DOHH2 (cell line): ENCODE measurements at regions not wholly inside any gene's neighbourhood (a gene's known extent, or its start where the extent isn't known, plus 50 kb on each side); places are given as distances from the start of the nearest gene placed in this dataset.

ENCODE experiments used
- H3F3A ChIP-seq: fragments of 200-600 bp; sonication (generic), shearing (Covaris generic); 2 replicates; pipeline ENCODE4 v1.6.0; 2016; ENCODE audit warnings: antibody characterized with exemption, mild to moderate bottlenecking; ENCODE audit not compliant: control insufficient read depth, insufficient read depth
- H3K27ac ChIP-seq: fragments of 200-600 bp; sonication (generic); 2 replicates; pipeline ENCODE4 v1.5.1; 2014; ENCODE audit warnings: low read depth, mild to moderate bottlenecking, low read length, moderate library complexity
- H3K27me3 ChIP-seq: fragments of 200-600 bp; sonication (generic); 2 replicates; pipeline ENCODE4 v1.6.1; 2014; ENCODE audit warnings: mild to moderate bottlenecking, low read length, mixed read lengths; ENCODE audit not compliant: control insufficient read depth
- H3K36me3 ChIP-seq: fragments of 200-600 bp; sonication (generic); 2 replicates; pipeline ENCODE4 v1.6.1; 2014; ENCODE audit warnings: mild to moderate bottlenecking, low read length, moderate library complexity, mixed read lengths; ENCODE audit not compliant: control insufficient read depth
- H3K4me1 ChIP-seq: fragments of 200-600 bp; sonication (generic); 2 replicates; pipeline ENCODE4 v1.6.1; 2014; ENCODE audit warnings: mild to moderate bottlenecking, low read length, mixed read lengths; ENCODE audit not compliant: control insufficient read depth
- H3K4me2 ChIP-seq: fragments of 200-600 bp; sonication (generic); 2 replicates; pipeline ENCODE4 v1.6.0; 2014; ENCODE audit warnings: mild to moderate bottlenecking, low read length, moderate library complexity
- H3K4me3 ChIP-seq: fragments of 200-600 bp; sonication (generic); 2 replicates; pipeline ENCODE4 v1.5.1; 2014; ENCODE audit warnings: mild to moderate bottlenecking, low read length, mixed read lengths
- H3K79me2 ChIP-seq: fragments of 200-600 bp; sonication (generic); 2 replicates; pipeline ENCODE4 v1.6.1; 2014; ENCODE audit warnings: mild to moderate bottlenecking, low read length, mixed read lengths; ENCODE audit not compliant: control insufficient read depth
- H3K9me2 ChIP-seq: fragments of 200-600 bp; sonication (generic); replicated peaks from 2 replicates; pipeline ENCODE4 v1.6.1; 2014; ENCODE audit warnings: mild to moderate bottlenecking, low read length, mixed read lengths; ENCODE audit not compliant: control insufficient read depth
- H3K9me3 ChIP-seq: fragments of 200-600 bp; sonication (generic); 2 replicates; pipeline ENCODE4 v1.6.1; 2014; ENCODE audit warnings: antibody characterized with exemption, low read length, mixed read lengths; ENCODE audit not compliant: control insufficient read depth, insufficient read depth
- H4K20me1 ChIP-seq: fragments of 200-600 bp; sonication (generic); 2 replicates; pipeline ENCODE4 v1.6.0; 2014; ENCODE audit warnings: low read depth, mild to moderate bottlenecking, antibody characterized with exemption, low read length, moderate library complexity; ENCODE audit not compliant: control insufficient read depth, insufficient read depth
- CTCF ChIP-seq: fragments of 200-600 bp; sonication (generic); IDR thresholded peaks from one replicate; pipeline ENCODE4 v1.5.1; 2014; ENCODE audit warnings: antibody characterized with exemption, mild to moderate bottlenecking, low read depth, low read length; ENCODE audit not compliant: poor library complexity, severe bottlenecking
- EZH2phosphoT487 ChIP-seq: fragments of 200-600 bp; sonication (generic); IDR thresholded peaks from 2 replicates; pipeline ENCODE4 v1.6.1; 2017; ENCODE audit warnings: borderline replicate concordance, mild to moderate bottlenecking, antibody characterized with exemption, low read length, moderate library complexity, mixed read lengths

DNA sequence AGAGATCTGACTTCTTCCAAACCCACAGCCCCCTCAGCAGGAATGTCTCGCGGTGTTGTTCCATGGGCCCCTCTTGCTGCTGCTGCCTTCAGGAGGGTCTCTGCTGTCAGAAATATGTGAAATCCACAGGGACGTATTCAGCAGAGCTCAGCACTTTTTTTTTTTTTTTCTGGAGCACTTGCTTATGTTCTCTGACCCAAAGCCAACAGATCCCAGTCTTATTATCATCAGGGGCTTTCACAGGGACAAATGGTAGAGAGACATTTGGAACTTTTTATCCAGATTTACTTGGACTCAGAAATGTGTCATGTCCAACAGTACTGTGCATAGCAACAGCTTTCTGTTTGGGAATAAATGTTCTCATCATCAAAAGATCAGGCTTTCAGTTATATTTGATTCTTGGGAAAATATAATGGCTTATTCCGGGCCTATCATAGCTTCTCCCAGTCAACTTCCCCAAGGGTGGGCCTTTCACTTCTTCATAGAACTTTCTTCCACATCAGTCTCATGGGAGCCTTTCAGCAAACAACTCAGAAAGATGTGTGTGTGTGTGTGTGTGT lies 332.7 kb downstream of the ZNF536 start:
- no peaks in the 10 kb centered on the region for H3K36me3 ChIP-seq
- H3K4me3 ChIP-seq = no peak overlapping the region
- no peaks in the 10 kb centered on the region for H3K4me1 ChIP-seq
- no peaks in the 10 kb centered on the region for H4K20me1 ChIP-seq
- TF ChIP-seq CTCF = no peak
- no peak for TF ChIP-seq EZH2phosphoT487
- H3K27me3 ChIP-seq = no peaks in the 10 kb centered on the region
- no peak overlapping the region for H3K27ac ChIP-seq
- no peaks in the 10 kb centered on the region for H3K79me2 ChIP-seq
- H3K9me2 ChIP-seq = no peaks in the 10 kb centered on the region
- H3K9me3 ChIP-seq = no peaks in the 10 kb centered on the region
- no peaks in the 10 kb centered on the region for H3F3A ChIP-seq
- H3K4me2 ChIP-seq = no peak overlapping the region

- Histone ChIP-seq H3K4me3 (no peak overlapping the region), H3K27ac (no peak overlapping the region), H3F3A (no peaks in the 10 kb centered on the region), H3K4me2 (no peak overlapping the region), H3K9me2 (no peaks in the 10 kb centered on the region), H3K27me3 (no peaks in the 10 kb centered on the region), H4K20me1 (no peaks in the 10 kb centered on the region), H3K79me2 (no peaks in the 10 kb centered on the region), H3K9me3 (no peaks in the 10 kb centered on the region), H3K36me3 (no peaks in the 10 kb centered on the region), H3K4me1 (no peaks in the 10 kb centered on the region)
- TF ChIP-seq EZH2phosphoT487 (no peak), CTCF (no peak)
Measured at GRCh38 chr19:30703645-30704044, 331.5 kb downstream of the ZNF536 start.

GRCh38 chr19:30701178-30701577 lies 329.0 kb downstream of the ZNF536 start:
- H3K9me2 ChIP-seq = no peaks in the 10 kb centered on the region
- H3K36me3 ChIP-seq = no peaks in the 10 kb centered on the region
- H3K27ac ChIP-seq = no peak overlapping the region
- no peaks in the 10 kb centered on the region for H3F3A ChIP-seq
- TF ChIP-seq EZH2phosphoT487 = no peak
- no peak for TF ChIP-seq CTCF
- no peaks in the 10 kb centered on the region for H3K79me2 ChIP-seq
- H4K20me1 ChIP-seq = no peaks in the 10 kb centered on the region
- H3K4me2 ChIP-seq = no peak overlapping the region
- no peaks in the 10 kb centered on the region for H3K9me3 ChIP-seq
- no peak overlapping the region for H3K4me3 ChIP-seq
- no peaks in the 10 kb centered on the region for H3K27me3 ChIP-seq
- H3K4me1 ChIP-seq = no peaks in the 10 kb centered on the region
